SJSA1 (cell line): ENCODE measurements at regions not wholly inside any gene's neighbourhood (a gene's known extent, or its start where the extent isn't known, plus 50 kb on each side); places are given as distances from the start of the nearest gene placed in this dataset.

Experiments
- DNase-seq, 2 experiments: peaks; one replicate each; pipeline ENCODE4 v3.0.0-alpha.2; 2015 to 2020; ENCODE audit warnings: low spot score in 2 of 2, low read depth in 1 of 2
- H3K27ac ChIP-seq: fragments of 250-450 bp; sonication (Bioruptor Pico); 2 replicates; pipeline ENCODE4 v1.5.1; 2020; ENCODE audit warnings: mild to moderate bottlenecking, moderate library complexity
- H3K27me3 ChIP-seq: fragments of 250-450 bp; sonication (Bioruptor Pico); replicated peaks from 2 replicates; pipeline ENCODE4 v1.5.1; 2020; ENCODE audit warnings: mild to moderate bottlenecking, moderate library complexity
- H3K36me3 ChIP-seq: fragments of 250-450 bp; sonication (Bioruptor Pico); 2 replicates; pipeline ENCODE4 v1.5.1; 2020; ENCODE audit warnings: mild to moderate bottlenecking
- H3K4me1 ChIP-seq: fragments of 250-450 bp; sonication (Bioruptor Pico); replicated peaks from 2 replicates; pipeline ENCODE4 v1.6.1; 2021; ENCODE audit warnings: mild to moderate bottlenecking
- H3K4me3 ChIP-seq: fragments of 250-450 bp; sonication (Bioruptor Pico); 2 replicates; pipeline ENCODE4 v1.5.1; 2020; ENCODE audit warnings: mild to moderate bottlenecking
- H3K9me3 ChIP-seq: fragments of 250-450 bp; sonication (Bioruptor Pico); replicated peaks from 2 replicates; pipeline ENCODE4 v1.5.1; 2020; ENCODE audit warnings: mild to moderate bottlenecking

DNA sequence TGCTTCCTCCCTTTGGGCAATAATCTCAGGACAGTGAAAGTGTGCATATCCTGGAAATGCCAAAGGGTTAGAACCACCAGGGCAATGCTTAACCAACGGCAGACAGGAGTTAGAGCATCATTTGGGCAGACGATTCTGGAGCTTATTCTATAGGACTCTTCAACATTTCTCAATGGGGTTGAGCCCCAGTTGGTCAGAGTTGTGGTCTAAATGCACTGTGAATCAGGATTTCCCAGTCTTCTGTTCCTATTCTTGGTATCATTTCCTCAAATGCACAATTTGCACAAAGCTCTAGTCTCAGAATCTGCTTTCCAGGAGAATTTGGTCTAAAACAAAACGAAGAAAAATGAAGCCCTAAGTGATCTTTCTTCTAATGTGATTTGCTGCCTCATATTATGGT is 389.6 kb upstream of the JAG1 start:
- Histone ChIP-seq H3K4me1 (no peaks in the 10 kb centered on the region), H3K4me3 (no peak overlapping the region), H3K27me3 (no peaks in the 10 kb centered on the region), H3K36me3 (no peaks in the 10 kb centered on the region), H3K27ac (no peak overlapping the region), H3K9me3 (no peaks in the 10 kb centered on the region)
- DNase-seq, result no peak

DNA sequence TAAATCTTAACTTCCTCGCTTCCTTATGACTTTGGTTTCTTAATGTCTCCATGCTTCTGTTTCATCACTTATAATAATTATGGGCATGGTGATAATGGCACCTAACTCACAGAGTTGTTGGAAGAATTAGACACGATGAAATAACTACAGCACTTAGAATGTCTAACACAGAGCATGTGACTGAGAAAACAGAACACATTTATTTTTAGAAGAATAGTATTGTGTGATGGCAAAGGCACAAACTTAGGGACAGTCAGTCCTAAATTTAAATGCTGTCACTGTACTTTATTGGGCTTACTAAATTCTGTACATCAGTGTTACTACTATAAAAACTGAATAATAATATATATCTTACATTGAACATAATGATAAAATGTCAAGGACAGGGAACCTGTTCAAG is 391.1 kb upstream of the JAG1 start:
- Histone ChIP-seq H3K9me3 (no peaks in the 10 kb centered on the region), H3K4me3 (no peak overlapping the region), H3K27ac (no peak overlapping the region), H3K27me3 (no peaks in the 10 kb centered on the region), H3K36me3 (no peaks in the 10 kb centered on the region), H3K4me1 (no peaks in the 10 kb centered on the region)
- DNase-seq, result no peak

DNA sequence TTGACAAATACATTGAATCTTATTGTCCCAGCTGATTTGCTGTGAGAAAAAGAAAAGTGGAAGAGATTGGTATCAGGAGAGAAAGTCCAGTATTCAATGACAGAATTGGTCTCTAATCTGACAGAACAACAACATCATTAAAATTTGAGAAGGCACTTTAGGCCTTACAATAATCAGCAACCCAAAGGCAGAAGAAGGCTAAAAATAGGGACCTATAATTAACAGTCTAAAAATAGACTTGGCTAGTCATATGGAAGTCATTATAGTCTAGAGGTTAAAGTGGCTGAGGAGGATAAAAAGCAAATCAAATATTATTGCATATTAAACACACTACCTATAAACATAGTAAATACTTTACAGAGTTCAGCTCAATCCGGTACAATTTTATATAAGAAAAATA is 393.6 kb upstream of the JAG1 start:
- H3K27me3 ChIP-seq, result no peaks in the 10 kb centered on the region
- DNase-seq, result no peak
- H3K36me3 ChIP-seq, result no peaks in the 10 kb centered on the region
- H3K9me3 ChIP-seq, result no peaks in the 10 kb centered on the region
- no peak overlapping the region for H3K27ac ChIP-seq
- no peak overlapping the region for H3K4me3 ChIP-seq
- no peaks in the 10 kb centered on the region for H3K4me1 ChIP-seq

DNA sequence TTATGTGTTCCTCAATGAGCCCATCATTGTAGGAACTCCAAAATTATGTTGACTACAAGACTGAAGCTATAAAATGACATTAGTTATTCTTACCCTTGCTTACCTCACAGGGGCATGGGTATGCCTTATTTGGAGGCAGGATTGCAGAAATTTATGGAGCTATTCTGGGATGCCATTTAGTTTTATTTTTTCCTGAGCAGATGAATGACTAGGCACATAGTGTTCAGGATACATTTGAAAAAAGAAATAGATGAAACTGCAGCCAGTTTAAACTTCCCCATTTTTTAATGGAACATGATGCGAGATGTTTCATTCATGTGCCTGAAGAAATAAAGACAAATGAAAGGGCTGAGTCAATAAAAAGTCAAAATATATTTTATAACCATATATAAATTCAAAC is 399.2 kb upstream of the JAG1 start:
- Histone ChIP-seq H3K9me3 (no peaks in the 10 kb centered on the region), H3K4me3 (no peak overlapping the region), H3K27ac (no peak overlapping the region), H3K4me1 (no peaks in the 10 kb centered on the region), H3K36me3 (no peaks in the 10 kb centered on the region), H3K27me3 (no peaks in the 10 kb centered on the region)
- no peak for DNase-seq

DNA sequence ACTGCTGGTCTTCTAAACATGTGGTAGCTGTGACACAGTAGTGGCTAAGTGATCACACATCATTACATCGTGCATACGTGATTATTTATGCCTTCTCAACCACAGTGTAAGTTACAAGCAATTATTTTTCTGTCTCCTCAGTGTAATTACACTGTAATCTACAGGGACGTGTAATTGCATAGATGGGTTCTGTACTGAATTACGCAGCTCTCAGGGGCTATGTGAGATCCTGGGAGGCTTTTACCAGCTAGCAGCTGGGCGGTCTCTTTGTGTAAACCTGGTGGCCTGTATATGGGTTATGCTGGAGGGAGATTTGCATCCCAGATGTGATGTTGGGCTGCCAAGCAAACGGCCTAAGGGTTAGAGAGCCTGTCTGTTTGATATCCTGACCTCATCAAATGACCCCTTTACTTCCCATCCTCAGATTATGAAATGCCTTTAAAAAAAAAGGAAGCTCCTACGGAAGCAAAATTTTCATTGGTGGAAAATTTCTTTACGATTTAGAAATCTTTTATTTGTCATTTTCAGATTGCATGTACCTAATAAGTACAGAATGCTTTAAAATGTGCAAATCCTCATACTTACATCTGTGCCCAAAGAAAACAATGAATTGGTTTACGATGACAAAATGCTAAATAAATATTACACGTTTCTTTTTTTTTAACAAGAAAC is 402.8 kb upstream of the JAG1 start:
- DNase-seq, result no peak
- Histone ChIP-seq H3K27ac (no peak overlapping the region), H3K4me3 (no peak overlapping the region), H3K36me3 (no peaks in the 10 kb centered on the region), H3K4me1 (no peaks in the 10 kb centered on the region), H3K9me3 (no peaks in the 10 kb centered on the region), H3K27me3 (no peaks in the 10 kb centered on the region)

DNA sequence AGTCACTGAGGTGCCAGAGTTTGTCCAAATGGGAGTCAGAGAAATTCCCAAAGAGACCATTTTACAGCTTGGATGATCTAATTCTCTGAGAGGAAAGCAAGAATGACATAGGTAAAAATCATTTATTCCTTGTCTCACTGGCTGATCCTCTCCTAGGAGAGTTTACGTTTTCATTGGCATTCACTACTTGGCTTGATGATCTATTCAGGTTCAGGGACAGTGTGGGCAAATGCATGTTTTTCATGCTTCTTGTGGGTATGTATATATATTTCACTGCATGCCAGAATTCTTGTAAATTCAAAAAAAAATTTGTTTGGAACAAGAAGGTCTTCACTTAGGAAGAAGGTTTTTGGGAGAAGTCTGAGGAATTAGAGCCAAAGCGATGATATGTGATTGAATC is 403.4 kb upstream of the JAG1 start:
- Histone ChIP-seq H3K4me1 (no peaks in the 10 kb centered on the region), H3K27ac (no peak overlapping the region), H3K4me3 (no peak overlapping the region), H3K27me3 (no peaks in the 10 kb centered on the region), H3K9me3 (no peaks in the 10 kb centered on the region), H3K36me3 (no peaks in the 10 kb centered on the region)
- no peak for DNase-seq

DNA sequence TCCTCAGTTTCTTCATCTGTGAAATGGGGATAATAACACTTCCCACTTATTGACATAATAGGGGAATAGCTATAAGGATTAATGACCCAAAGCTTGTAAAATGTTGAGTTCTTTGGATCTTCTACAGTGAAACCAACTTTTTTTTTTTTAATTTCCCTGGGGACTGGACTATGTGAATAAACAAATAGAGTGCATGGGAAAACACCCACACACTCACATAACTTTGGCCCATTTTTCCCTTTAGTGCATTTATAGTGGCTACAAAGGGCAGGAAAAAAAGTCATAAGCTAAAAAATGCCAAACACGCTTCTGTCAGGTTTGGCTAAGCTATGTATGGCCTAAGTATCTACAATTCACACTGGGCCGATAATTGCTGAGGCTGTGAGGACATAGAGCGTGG is 406.2 kb upstream of the JAG1 start:
- H3K4me3 ChIP-seq, result no peak overlapping the region
- DNase-seq, result no peak

DNA sequence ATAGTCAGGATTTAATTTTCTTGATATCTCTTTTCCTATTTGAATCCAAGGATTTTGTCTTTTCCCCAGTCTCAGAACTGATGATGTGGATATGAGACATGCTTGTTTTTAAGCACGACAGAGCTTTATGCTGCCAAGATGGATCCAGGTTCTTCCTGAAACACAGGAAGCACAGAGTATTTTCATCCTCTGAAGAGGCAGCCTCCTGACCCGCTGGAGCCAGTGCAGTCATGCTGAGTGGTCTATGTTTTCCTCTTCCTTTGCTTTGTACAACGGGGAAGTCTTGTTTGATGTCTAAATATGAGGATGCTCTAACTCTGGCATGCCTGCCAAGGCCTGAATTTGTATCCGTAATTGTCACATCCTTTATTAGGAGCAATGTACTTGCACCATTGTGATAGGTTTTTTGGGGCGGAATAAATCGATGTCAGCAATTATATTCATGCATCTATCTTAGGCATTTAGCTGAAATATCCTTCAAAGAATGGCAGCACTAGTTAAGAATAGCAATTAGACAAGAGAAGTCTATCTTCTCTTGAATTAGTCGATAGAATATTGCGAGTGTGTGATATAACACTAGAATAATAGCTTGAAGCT is 407.1 kb upstream of the JAG1 start:
- H3K36me3 ChIP-seq, result no peaks in the 10 kb centered on the region
- no peak overlapping the region for H3K27ac ChIP-seq
- H3K4me3 ChIP-seq, result no peak overlapping the region
- H3K9me3 ChIP-seq, result no peaks in the 10 kb centered on the region
- no peak for DNase-seq
- H3K4me1 ChIP-seq, result no peaks in the 10 kb centered on the region
- no peaks in the 10 kb centered on the region for H3K27me3 ChIP-seq

More for the DNA sequence above, 406.2 kb upstream of the JAG1 start:
- Histone ChIP-seq H3K4me1 (no peaks in the 10 kb centered on the region), H3K9me3 (no peaks in the 10 kb centered on the region), H3K36me3 (no peaks in the 10 kb centered on the region), H3K27me3 (no peaks in the 10 kb centered on the region), H3K27ac (no peak overlapping the region)

DNA sequence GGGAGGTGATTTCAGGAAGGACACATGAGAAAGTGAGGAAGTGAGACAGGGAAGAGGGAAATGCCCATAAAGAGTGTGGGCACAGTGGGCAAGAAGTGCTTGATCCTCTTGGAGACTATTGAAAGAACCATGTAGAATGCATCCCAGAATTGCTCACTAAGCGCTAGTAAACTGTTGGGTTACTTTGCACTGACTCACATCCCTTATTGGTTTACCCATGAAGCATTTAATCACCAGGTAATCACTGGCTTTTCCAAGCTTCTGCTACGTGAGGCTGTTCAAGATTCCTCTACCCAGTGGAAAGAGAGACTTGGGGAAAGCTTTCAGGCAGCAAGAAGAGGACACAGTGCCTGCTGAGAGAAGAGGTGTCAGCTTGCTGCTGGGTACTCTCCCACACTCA is 410.0 kb upstream of the JAG1 start:
- Histone ChIP-seq H3K36me3 (no peaks in the 10 kb centered on the region), H3K9me3 (no peaks in the 10 kb centered on the region), H3K4me1 (no peaks in the 10 kb centered on the region), H3K27ac (no peak overlapping the region), H3K4me3 (no peak overlapping the region), H3K27me3 (no peaks in the 10 kb centered on the region)
- DNase-seq, result no peak

DNA sequence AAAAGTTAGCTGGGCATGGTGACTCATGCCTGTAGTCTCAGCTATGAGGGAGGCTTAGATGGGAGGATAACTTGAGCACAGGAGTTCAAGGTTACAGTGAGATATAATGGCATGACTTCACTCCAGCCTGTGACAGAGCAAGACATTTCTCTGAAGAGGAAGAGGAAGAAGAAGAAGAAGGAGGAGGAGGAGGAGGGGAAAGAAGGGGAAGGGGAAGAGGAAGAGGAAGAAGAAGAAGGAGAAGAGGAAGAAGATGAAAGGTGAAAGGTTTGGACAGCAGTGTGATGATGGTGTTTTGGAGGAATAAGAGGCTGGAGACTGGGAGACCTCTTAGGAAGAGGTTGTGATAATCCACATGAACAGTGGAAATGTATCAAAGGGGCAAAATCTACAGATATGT is 410.7 kb upstream of the JAG1 start:
- no peak overlapping the region for H3K4me3 ChIP-seq
- DNase-seq, result no peak
- no peak overlapping the region for H3K27ac ChIP-seq
- H3K4me1 ChIP-seq, result no peaks in the 10 kb centered on the region
- H3K27me3 ChIP-seq, result no peaks in the 10 kb centered on the region
- no peaks in the 10 kb centered on the region for H3K36me3 ChIP-seq
- H3K9me3 ChIP-seq, result no peaks in the 10 kb centered on the region

DNA sequence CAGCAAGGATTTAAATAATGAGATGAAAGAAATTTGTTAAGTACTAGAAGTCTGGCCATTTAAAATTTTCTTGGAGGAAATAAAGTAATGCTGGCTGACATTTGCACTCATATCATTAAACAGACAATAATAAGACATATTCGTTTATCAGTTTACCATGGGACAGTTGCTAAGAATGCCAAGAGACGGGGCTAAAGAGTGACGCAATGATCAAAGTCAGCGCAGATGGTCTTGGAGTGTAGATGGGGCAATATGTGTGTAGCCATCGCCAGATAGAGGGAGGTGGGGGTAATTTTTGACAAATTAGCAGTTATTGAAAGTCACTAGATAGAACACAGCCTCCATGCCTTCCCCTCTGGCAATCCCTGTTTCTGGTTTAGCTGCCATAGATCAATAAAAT is 413.2 kb upstream of the JAG1 start:
- Histone ChIP-seq H3K27ac (no peak overlapping the region), H3K4me1 (no peaks in the 10 kb centered on the region), H3K9me3 (no peaks in the 10 kb centered on the region), H3K27me3 (no peaks in the 10 kb centered on the region), H3K36me3 (no peaks in the 10 kb centered on the region), H3K4me3 (no peak overlapping the region)
- no peak for DNase-seq

DNA sequence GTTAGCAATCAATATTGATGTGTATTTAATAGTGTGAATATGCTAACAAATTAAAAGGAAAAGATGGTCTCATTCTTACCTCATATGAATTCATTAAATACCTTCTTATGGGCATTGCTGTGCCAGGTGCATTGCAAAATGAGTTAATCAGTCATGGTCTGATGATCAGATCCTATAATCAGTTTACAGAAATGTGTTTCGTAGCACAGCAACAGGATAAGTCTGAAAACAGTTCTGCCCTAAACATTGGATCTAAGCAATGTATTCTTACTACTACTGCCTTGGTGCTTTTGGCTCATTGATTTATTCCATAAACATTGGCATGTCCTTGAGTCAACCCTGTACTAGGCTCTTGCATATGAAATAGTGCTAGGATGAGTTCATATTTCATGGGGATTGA is 417.0 kb upstream of the JAG1 start:
- Histone ChIP-seq H3K4me1 (no peaks in the 10 kb centered on the region), H3K27ac (no peak overlapping the region), H3K9me3 (no peaks in the 10 kb centered on the region), H3K4me3 (no peak overlapping the region), H3K36me3 (no peaks in the 10 kb centered on the region), H3K27me3 (no peaks in the 10 kb centered on the region)
- no peak for DNase-seq

DNA sequence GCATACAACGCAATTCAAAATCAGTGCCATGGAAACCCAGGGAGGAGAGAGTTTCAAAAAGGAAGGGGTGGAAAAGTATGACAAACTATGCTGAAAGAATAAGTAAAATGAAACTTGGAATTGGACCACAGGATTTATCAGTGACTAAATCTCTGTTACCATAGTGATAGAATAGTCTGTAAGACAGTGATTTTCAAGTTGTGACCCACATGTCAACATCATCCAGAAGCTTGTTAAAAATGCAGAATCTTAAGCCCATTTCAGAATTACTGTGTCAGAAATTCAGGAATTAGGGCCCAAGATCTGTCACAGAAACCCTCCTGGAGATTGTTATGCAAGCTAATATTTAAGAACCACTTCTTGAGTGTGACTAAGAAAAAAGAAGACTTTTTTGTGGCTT is 417.7 kb upstream of the JAG1 start:
- Histone ChIP-seq H3K36me3 (no peaks in the 10 kb centered on the region), H3K9me3 (no peaks in the 10 kb centered on the region), H3K27me3 (no peaks in the 10 kb centered on the region), H3K4me1 (no peaks in the 10 kb centered on the region), H3K27ac (no peak overlapping the region), H3K4me3 (no peak overlapping the region)
- DNase-seq, result no peak

DNA sequence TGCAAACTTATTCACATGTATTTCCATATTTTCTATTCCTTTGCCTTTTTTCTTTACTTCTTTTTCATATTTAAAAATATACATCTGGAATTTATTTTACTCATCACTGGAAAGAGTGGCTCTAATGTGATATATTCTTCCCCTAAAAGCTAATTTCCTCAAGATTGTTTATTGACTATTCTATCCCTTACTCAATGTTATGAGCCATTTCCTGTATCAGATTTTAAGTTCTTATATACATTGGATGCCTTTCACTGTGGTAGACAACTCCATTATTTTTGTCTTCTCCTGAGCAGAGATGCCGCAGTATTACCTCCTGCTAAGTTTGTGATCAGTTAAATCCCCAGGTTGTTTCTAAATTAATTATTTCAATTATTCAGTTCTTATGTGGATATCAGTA is 418.4 kb upstream of the JAG1 start:
- no peak overlapping the region for H3K27ac ChIP-seq
- H3K36me3 ChIP-seq, result no peaks in the 10 kb centered on the region
- no peaks in the 10 kb centered on the region for H3K9me3 ChIP-seq
- no peaks in the 10 kb centered on the region for H3K4me1 ChIP-seq
- no peak overlapping the region for H3K4me3 ChIP-seq
- no peak for DNase-seq
- no peaks in the 10 kb centered on the region for H3K27me3 ChIP-seq

DNA sequence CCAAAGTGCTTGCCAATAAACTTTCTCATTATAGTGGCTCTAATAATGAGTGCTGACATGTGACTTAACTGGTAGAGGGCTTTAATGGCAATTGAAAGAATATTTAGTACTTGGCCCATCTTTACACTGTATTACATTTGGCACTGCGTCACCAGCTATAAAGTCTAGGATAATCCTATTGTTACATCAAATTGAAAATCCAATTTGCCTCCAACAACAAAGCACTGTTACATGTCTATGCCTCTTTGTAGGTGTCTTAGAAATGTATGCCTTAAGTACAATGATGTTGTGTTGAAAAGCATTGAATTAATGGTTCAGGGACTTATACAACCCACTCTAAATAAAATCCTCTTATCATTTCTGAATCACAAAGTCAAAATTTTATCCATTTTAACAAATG is 420.4 kb upstream of the JAG1 start:
- no peak for DNase-seq
- H3K4me3 ChIP-seq, result no peak overlapping the region

More for the DNA sequence above, 420.4 kb upstream of the JAG1 start:
- H3K27ac ChIP-seq, result no peak overlapping the region
- H3K27me3 ChIP-seq, result no peaks in the 10 kb centered on the region
- H3K4me1 ChIP-seq, result no peaks in the 10 kb centered on the region
- no peaks in the 10 kb centered on the region for H3K36me3 ChIP-seq
- H3K9me3 ChIP-seq, result no peaks in the 10 kb centered on the region
